ENCODE measurements at regions not wholly inside any gene's neighbourhood (a gene's known extent, or its start where the extent isn't known, plus 50 kb on each side); places are given as distances from the start of the nearest gene placed in this dataset.

DNA sequence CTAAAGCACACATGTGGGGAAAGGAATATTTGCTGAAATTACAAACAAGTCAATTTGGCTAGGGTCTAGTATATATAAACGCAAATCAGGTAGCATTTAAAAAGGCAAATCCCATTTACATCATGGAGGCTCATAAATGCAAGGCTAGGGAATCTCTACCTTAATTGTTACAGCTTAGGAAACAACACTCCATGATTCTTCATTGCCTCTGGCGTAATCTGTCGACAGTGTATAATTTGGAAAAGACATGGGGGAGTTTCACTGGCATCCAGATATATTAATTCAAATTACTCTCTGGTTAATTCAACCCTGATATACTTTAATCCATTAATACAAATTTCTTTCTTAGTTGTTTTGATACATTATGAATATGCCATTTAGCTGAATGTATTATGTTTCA is 1630.2 kb upstream of the FLRT2 start:
- TF ChIP-seq, protein P1, sequence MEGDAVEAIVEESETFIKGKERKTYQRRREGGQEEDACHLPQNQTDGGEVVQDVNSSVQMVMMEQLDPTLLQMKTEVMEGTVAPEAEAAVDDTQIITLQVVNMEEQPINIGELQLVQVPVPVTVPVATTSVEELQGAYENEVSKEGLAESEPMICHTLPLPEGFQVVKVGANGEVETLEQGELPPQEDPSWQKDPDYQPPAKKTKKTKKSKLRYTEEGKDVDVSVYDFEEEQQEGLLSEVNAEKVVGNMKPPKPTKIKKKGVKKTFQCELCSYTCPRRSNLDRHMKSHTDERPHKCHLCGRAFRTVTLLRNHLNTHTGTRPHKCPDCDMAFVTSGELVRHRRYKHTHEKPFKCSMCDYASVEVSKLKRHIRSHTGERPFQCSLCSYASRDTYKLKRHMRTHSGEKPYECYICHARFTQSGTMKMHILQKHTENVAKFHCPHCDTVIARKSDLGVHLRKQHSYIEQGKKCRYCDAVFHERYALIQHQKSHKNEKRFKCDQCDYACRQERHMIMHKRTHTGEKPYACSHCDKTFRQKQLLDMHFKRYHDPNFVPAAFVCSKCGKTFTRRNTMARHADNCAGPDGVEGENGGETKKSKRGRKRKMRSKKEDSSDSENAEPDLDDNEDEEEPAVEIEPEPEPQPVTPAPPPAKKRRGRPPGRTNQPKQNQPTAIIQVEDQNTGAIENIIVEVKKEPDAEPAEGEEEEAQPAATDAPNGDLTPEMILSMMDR (IDR thresholded peaks at IDR 0.05) = no peak
- no peak for TF ChIP-seq POLR2A (IDR thresholded peaks at IDR 0.05)

Data from ovary (tissue), 3 donors.